Ecto neural progenitor cell (in vitro differentiated cells): ENCODE measurements at regions not wholly inside any gene's neighbourhood (a gene's known extent, or its start where the extent isn't known, plus 50 kb on each side); places are given as distances from the start of the nearest gene placed in this dataset.
"Not testable (repeated sequence)": the region's sequence is repeated elsewhere in the genome, so short reads cannot be mapped to it uniquely, and the experiment has no call there.

ENCODE experiments used
- DNase-seq: peaks from one replicate; pipeline ENCODE4 v3.0.0-alpha.2; 2018; ENCODE audit warnings: low spot score

DNA sequence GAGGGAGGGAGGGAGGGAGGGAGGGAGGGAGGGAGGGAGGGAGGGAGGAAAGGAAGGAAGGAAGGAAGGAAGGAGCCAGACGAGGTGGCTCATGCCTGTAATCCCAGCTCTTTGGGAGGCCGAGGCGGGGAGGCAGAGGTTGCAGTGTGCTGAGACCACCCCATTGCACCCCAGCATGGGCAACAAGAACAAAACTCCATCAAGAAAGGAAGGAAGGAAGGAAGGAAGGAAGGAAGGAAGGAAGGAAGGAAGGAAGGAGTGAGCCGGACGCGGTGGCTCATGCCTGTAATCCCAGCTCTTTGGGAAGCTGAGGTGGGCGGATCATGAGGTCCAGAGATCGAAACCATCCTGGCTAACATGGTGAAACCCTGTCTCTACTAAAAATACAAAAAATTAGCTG is 60.8 kb upstream of the JARID2 start:
- DNase-seq = not testable (repeated sequence)

DNA sequence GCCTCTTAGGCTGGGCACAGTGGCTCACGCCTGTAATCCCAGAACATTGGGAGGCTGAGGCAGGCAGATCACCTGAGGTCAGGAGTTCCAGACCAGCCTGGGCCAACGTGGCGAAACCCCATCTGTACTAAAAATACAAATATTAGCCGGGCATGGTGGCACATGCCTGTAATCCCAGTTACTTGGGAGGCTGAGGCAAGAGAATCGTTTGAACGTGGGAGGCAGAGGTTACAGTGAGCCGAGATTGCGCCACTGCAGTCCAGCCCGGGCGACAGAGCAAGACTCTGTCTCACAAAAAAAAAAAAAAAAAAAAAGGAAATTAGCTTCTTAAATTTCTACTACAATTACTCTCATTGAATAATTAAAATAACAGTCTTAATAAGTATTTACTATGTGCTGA is 52.4 kb upstream of the JARID2 start:
- DNase-seq = not testable (repeated sequence)

DNA sequence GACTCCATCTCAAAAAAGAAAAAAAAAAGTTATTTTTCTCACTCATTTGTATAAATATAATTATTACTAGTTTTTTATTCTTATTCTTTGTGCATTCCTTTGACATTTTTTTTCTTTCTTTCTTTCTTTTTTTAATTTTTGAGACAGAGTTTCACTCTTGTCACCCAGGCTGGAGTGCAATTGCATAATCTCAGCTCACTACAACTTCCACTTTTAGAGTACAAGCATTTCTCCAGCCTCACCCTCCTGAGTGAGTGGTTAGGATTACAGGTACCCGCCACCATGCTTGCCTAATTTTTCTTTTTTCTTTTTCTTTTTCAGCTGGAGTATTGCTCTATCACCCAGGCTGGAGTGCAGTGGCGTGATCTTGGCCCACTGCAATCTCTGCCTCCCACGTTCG is 51.4 kb upstream of the JARID2 start:
- no peak for DNase-seq
